Femur (tissue), 1 donor: ENCODE measurements at regions not wholly inside any gene's neighbourhood (a gene's known extent, or its start where the extent isn't known, plus 50 kb on each side); places are given as distances from the start of the nearest gene placed in this dataset.
A peak's percentile ranks its signal among the peaks of the same experiment; 100 is the strongest.

ENCODE experiments used
- DNase-seq: peaks from one replicate; pipeline ENCODE4 v3.0.0-alpha.2; 2017

- DNase-seq, result no peak
These were observed 235.3 kb downstream of the MRPL39 start for GRCh38 chr21:25371841-25372425.

- DNase-seq, result no peak
These were observed 237.0 kb downstream of the MRPL39 start for GRCh38 chr21:25370311-25370744.

GRCh38 chr21:25369524-25370300 is 237.6 kb downstream of the MRPL39 start:
- DNase-seq, result no peak

GRCh38 chr21:25368531-25368930 is 238.8 kb downstream of the MRPL39 start:
- DNase-seq, result no peak

- DNase-seq, result no peak
These were observed 241.2 kb downstream of the MRPL39 start for GRCh38 chr21:25366116-25366515.

GRCh38 chr21:25362375-25363267 is 244.7 kb downstream of the MRPL39 start:
- DNase-seq, result no peak

GRCh38 chr21:25361765-25362164 is 245.5 kb downstream of the MRPL39 start:
- DNase-seq, result no peak

GRCh38 chr21:25361097-25361496 is 246.2 kb downstream of the MRPL39 start:
- DNase-seq, result no peak

GRCh38 chr21:25360593-25360992 is 246.7 kb downstream of the MRPL39 start:
- no peak for DNase-seq

- DNase-seq, result no peak
These were observed 247.6 kb downstream of the MRPL39 start for GRCh38 chr21:25359724-25360123.

GRCh38 chr21:25350056-25350455 is 257.2 kb downstream of the MRPL39 start:
- no peak for DNase-seq

GRCh38 chr21:25343774-25344545 is 263.3 kb downstream of the MRPL39 start:
- no peak for DNase-seq

GRCh38 chr21:25342816-25343215 is 264.5 kb downstream of the MRPL39 start:
- no peak for DNase-seq

- DNase-seq, result no peak
These were observed 265.3 kb downstream of the MRPL39 start for GRCh38 chr21:25341981-25342380.

- DNase-seq, result no peak
These were observed 268.9 kb downstream of the MRPL39 start for GRCh38 chr21:25338415-25338814.

- DNase-seq, result no peak
These were observed 273.1 kb downstream of the MRPL39 start for GRCh38 chr21:25334046-25334730.

- no peak for DNase-seq
These were observed 276.0 kb downstream of the MRPL39 start for GRCh38 chr21:25331286-25331685.

GRCh38 chr21:25330266-25330665 is 277.0 kb downstream of the MRPL39 start:
- DNase-seq, result no peak

- DNase-seq, result peak; percentile 22
These were observed 278.0 kb downstream of the MRPL39 start for GRCh38 chr21:25329227-25329825.

- DNase-seq, result no peak
These were observed 278.5 kb downstream of the MRPL39 start for GRCh38 chr21:25328736-25329135.

- no peak for DNase-seq
These were observed 281.1 kb downstream of the MRPL39 start for GRCh38 chr21:25326181-25326580.

GRCh38 chr21:25324666-25325065 is 282.6 kb downstream of the MRPL39 start:
- DNase-seq, result no peak
